PC-3 (cell line): ENCODE measurements at regions not wholly inside any gene's neighbourhood (a gene's known extent, or its start where the extent isn't known, plus 50 kb on each side); places are given as distances from the start of the nearest gene placed in this dataset.

Experiments used
- EZH2 ChIP-seq: fragments of 300-600 bp; sonication (generic); IDR thresholded peaks from one replicate; pipeline ENCODE4 v1.6.1; 2017; ENCODE audit warnings: antibody characterized with exemption, mild to moderate bottlenecking, low read length; ENCODE audit not compliant: unreplicated experiment
- TF ChIP-seq, protein P1 (sequence below): fragments of 300-600 bp; sonication (generic); conservative IDR thresholded peaks from 2 replicates; pipeline ENCODE4 v1.5.1; 2017; ENCODE audit warnings: antibody characterized with exemption, low read depth, mild to moderate bottlenecking, low read length

DNA sequence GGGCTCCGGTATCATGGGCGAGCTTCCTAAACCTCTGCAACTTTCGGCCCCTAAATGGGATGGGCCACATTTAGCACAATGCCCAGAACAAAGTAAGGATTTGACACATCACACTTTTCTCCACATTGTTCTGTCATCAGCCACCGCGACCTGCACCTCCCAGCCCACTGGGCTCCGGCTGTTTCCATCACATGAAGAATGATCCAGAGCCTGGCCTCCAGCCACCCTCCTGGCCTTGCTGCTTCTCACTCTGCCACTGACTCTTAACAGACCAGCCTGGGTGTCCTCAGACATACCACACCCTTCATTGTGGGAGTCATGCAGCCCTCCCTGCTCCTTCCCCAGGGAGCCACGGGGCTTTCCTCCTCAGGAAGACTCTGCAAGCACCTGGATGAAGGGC is 113.7 kb downstream of the IGLL1 start:
- TF ChIP-seq, protein P1, sequence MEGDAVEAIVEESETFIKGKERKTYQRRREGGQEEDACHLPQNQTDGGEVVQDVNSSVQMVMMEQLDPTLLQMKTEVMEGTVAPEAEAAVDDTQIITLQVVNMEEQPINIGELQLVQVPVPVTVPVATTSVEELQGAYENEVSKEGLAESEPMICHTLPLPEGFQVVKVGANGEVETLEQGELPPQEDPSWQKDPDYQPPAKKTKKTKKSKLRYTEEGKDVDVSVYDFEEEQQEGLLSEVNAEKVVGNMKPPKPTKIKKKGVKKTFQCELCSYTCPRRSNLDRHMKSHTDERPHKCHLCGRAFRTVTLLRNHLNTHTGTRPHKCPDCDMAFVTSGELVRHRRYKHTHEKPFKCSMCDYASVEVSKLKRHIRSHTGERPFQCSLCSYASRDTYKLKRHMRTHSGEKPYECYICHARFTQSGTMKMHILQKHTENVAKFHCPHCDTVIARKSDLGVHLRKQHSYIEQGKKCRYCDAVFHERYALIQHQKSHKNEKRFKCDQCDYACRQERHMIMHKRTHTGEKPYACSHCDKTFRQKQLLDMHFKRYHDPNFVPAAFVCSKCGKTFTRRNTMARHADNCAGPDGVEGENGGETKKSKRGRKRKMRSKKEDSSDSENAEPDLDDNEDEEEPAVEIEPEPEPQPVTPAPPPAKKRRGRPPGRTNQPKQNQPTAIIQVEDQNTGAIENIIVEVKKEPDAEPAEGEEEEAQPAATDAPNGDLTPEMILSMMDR: no peak
- no peak for TF ChIP-seq EZH2
